Neutrophil (primary cell): ENCODE measurements at regions not wholly inside any gene's neighbourhood (a gene's known extent, or its start where the extent isn't known, plus 50 kb on each side); places are given as distances from the start of the nearest gene placed in this dataset.

ENCODE experiments used
- H3K27ac ChIP-seq: fragments of 200-600 bp; sonication (generic); 2 replicates; pipeline ENCODE4 v1.5.1; 2016; ENCODE audit warnings: mild to moderate bottlenecking, moderate library complexity
- H3K27me3 ChIP-seq: fragments of 200-600 bp; sonication (generic); 2 replicates; pipeline ENCODE4 v1.6.0; 2016; ENCODE audit warnings: mild to moderate bottlenecking
- H3K36me3 ChIP-seq: fragments of 200-600 bp; sonication (generic); 2 replicates; pipeline ENCODE4 v1.5.1; 2017
- H3K4me1 ChIP-seq, 2 experiments: fragments of 200-600 bp in 1 of 2; sonication (generic) in 1 of 2; 1 replicate in 1 of 2; 2 replicates in 1 of 2; pipeline versions ENCODE4 v1.5.1 to v1.6.1; 2013 to 2016; ENCODE audit warnings: low read depth in 1 of 2, low read length in 1 of 2, mild to moderate bottlenecking in 1 of 2, moderate library complexity in 1 of 2; ENCODE audit not compliant: control insufficient read depth in 1 of 2, insufficient read depth in 1 of 2
- H3K4me3 ChIP-seq, 2 experiments: fragments of 200-600 bp in 1 of 2; sonication (generic) in 1 of 2; 1 replicate in 1 of 2; 2 replicates in 1 of 2; pipeline ENCODE4 v1.5.1; 2013 to 2016; ENCODE audit warnings: low read depth in 1 of 2, low read length in 1 of 2, mild to moderate bottlenecking in 1 of 2, moderate library complexity in 1 of 2
- H3K9me3 ChIP-seq: fragments of 200-600 bp; sonication (generic); 2 replicates; pipeline ENCODE4 v1.5.1; 2016
- TF ChIP-seq, protein P1 (sequence below): fragments of 200-600 bp; sonication (generic); IDR thresholded peaks from 2 replicates; pipeline ENCODE4 v1.5.1; 2016; ENCODE audit warnings: antibody characterized with exemption

DNA sequence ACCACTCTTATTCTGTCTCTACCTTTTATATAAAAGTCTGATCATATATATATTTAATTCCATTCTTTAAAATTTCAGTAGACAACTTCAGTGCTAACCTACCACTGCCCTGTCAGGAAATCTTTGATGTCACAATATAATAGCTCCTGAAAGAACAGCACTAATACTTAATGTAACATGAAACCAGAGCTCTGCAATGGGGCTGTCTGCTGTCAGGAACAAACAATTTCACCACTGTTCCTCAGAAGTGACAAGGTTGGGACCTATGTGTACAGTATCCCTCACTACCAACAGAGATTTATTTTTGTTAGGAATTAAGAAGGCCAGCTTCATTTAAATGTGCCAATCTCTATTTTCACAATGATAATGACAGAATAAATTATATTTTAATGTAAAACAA is 165.5 kb upstream of the C11orf58 start:
- H3K4me3 ChIP-seq: no peak overlapping the region
- H3K36me3 ChIP-seq: no peaks in the 10 kb centered on the region
- no peaks in the 10 kb centered on the region for H3K9me3 ChIP-seq
- H3K27ac ChIP-seq: no peak overlapping the region
- H3K4me1 ChIP-seq: no peaks in the 10 kb centered on the region
- no peaks in the 10 kb centered on the region for H3K27me3 ChIP-seq
- TF ChIP-seq, protein P1, sequence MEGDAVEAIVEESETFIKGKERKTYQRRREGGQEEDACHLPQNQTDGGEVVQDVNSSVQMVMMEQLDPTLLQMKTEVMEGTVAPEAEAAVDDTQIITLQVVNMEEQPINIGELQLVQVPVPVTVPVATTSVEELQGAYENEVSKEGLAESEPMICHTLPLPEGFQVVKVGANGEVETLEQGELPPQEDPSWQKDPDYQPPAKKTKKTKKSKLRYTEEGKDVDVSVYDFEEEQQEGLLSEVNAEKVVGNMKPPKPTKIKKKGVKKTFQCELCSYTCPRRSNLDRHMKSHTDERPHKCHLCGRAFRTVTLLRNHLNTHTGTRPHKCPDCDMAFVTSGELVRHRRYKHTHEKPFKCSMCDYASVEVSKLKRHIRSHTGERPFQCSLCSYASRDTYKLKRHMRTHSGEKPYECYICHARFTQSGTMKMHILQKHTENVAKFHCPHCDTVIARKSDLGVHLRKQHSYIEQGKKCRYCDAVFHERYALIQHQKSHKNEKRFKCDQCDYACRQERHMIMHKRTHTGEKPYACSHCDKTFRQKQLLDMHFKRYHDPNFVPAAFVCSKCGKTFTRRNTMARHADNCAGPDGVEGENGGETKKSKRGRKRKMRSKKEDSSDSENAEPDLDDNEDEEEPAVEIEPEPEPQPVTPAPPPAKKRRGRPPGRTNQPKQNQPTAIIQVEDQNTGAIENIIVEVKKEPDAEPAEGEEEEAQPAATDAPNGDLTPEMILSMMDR: no peak

DNA sequence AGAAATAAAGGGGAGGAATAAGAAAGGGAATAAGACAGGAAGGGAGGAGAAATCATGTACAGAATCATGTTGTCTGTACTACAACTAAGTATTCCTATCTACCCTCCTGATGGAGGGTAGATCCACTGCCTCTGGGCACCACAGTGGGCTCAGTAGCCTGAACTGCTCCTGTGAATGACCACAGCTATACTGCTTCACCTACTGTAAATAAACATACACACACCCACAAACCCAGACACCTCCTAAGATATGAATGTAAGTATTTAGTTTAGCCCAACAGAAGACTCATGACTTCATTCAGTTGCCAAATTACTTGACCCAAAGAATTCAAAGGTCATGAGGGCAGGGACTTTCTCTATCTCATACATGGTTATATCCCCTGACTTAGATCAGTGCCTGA is 177.3 kb upstream of the C11orf58 start:
- no peaks in the 10 kb centered on the region for H3K36me3 ChIP-seq
- H3K4me3 ChIP-seq: no peak overlapping the region
- no peaks in the 10 kb centered on the region for H3K4me1 ChIP-seq
- H3K27me3 ChIP-seq: no peaks in the 10 kb centered on the region
- no peak overlapping the region for H3K27ac ChIP-seq
- no peaks in the 10 kb centered on the region for H3K9me3 ChIP-seq
- TF ChIP-seq, protein P1: no peak

DNA sequence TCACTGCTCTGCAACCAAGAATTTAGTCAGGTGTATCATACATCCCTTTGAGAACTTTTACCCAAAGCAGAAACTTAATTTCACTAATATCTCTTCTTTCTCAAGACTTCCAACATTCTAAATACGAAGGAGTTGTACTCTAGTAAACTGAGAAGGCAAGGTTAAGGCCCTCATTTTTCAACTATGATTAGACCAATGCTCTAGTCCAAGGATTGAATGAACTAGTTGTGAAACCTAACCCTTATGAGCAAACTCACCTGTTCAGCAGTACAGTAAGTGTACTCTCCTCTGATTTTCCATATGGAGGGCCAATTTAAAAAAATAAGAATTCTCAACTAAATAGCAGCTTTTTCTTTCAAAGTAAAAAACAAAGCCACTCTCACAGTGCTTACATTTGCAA is 180.0 kb upstream of the C11orf58 start:
- no peak overlapping the region for H3K27ac ChIP-seq
- H3K36me3 ChIP-seq: no peaks in the 10 kb centered on the region
- H3K4me1 ChIP-seq: no peaks in the 10 kb centered on the region
- TF ChIP-seq, protein P1: no peak
- no peaks in the 10 kb centered on the region for H3K27me3 ChIP-seq
- no peaks in the 10 kb centered on the region for H3K9me3 ChIP-seq
- H3K4me3 ChIP-seq: no peak overlapping the region

DNA sequence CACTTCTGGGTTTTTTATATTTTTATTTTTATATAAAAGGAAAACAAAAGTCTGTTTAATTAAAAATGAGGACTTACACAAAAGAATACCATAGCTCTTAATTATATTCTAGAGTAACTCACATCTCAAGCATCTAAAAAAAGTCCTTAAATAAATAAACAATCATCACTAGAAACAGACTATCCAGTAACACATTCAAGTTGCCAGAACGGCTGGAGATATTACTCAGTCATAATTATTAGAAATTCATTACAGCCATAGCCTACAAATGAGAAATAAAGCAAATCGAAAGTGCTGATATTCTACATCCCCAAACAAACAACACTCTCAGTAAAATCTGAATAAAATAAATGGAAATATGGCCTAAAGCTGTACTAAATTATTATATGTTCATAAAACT is 182.5 kb upstream of the C11orf58 start:
- H3K36me3 ChIP-seq: no peaks in the 10 kb centered on the region
- H3K4me1 ChIP-seq: no peaks in the 10 kb centered on the region
- H3K4me3 ChIP-seq: no peak overlapping the region
- TF ChIP-seq, protein P1: no peak
- H3K9me3 ChIP-seq: no peaks in the 10 kb centered on the region
- no peak overlapping the region for H3K27ac ChIP-seq
- H3K27me3 ChIP-seq: no peaks in the 10 kb centered on the region

DNA sequence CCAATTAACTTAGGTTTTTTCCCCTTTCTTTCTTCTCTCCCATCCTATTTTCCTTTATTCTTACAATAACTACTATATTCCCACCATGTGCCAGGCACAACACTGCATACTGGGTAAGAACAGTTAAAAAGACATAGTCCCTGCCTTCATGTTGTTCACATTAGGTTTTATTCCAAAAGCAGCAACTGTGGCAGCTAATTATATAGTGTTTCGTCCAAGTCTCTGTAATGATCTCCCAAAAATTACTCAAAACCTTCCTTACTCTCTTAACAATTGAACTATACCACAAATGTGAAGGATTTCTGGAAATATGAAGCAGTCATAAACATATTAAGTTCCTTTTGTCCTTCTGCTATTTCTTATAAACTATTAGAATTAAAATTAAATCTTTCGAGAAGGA is 184.1 kb upstream of the C11orf58 start:
- H3K27ac ChIP-seq: no peak overlapping the region
- no peaks in the 10 kb centered on the region for H3K27me3 ChIP-seq
- no peaks in the 10 kb centered on the region for H3K4me1 ChIP-seq
- H3K4me3 ChIP-seq: no peak overlapping the region
- TF ChIP-seq, protein P1: no peak
- no peaks in the 10 kb centered on the region for H3K36me3 ChIP-seq
- no peaks in the 10 kb centered on the region for H3K9me3 ChIP-seq

DNA sequence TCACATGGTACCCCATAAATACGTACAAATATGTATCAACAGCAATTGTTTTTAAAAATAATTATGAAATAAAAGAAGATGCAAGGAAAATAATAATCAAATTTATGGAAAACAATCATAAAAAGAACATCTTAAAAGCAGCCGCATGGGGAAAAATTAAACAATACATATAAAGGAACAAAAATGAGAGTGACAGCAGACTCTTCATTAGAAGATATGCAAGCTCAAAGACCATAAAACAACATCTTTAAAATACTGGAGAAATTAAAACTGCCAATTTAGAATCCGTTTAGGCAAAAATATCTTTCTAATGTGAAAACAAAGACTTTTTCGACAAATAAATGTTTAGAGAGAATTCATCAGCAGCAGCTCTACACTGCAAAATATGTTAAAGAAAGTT is 190.6 kb upstream of the C11orf58 start:
- Histone ChIP-seq H3K4me1 (no peaks in the 10 kb centered on the region), H3K9me3 (no peaks in the 10 kb centered on the region), H3K27ac (no peak overlapping the region), H3K27me3 (no peaks in the 10 kb centered on the region), H3K36me3 (no peaks in the 10 kb centered on the region), H3K4me3 (no peak overlapping the region)
- TF ChIP-seq, protein P1: no peak
